H1 (cell line): ENCODE measurements at regions not wholly inside any gene's neighbourhood (a gene's known extent, or its start where the extent isn't known, plus 50 kb on each side); places are given as distances from the start of the nearest gene placed in this dataset.

Source experiments
- NANOG ChIP-seq: IDR thresholded peaks from 2 replicates; pipeline ENCODE4 v1.6.1; 2011; ENCODE audit warnings: low read length, low read depth, mild to moderate bottlenecking, inconsistent platforms; ENCODE audit not compliant: insufficient read depth, poor library complexity, severe bottlenecking
- RNF2 ChIP-seq: fragments of 200-900, 300-1000 bp; sonication (generic); IDR thresholded peaks from 2 replicates; pipeline ENCODE4 v1.7.1; 2016; ENCODE audit warnings: borderline replicate concordance, low read depth, mild to moderate bottlenecking, antibody characterized with exemption, low read length; ENCODE audit not compliant: poor library complexity, severe bottlenecking; ENCODE audit errors: missing control alignments
- TAF1 ChIP-seq: IDR thresholded peaks from 2 replicates; pipeline ENCODE4 v1.6.1; 2011; ENCODE audit warnings: mild to moderate bottlenecking, low read depth, low read length

DNA sequence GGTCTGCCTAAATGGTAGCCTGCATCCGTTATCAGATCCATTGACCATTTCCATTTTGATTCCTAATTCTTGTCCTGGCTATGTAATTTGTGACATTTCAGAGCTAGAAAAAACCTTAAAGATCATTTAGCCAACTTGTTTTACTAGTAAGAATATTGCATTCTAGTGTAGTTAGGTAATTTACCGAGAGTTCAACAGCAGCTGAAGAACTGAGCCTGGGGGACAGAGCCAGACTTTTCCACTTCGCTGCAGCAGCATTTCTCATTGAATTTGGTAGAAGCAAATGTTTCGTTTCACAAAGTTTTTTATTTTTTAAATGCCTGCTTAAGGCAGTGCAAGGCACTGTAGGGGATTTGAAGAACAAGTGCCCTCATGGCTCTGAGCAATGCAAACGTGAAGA, 59.2 kb upstream of the MARCHF10 start (continued):
- TF ChIP-seq RNF2, result no peak
- no peak for TF ChIP-seq TAF1
- no peak for TF ChIP-seq NANOG
